NCI-H82 treated with DMSO at 0.1 percent for 48 hours (cell line): ENCODE measurements at regions not wholly inside any gene's neighbourhood (a gene's known extent, or its start where the extent isn't known, plus 50 kb on each side); places are given as distances from the start of the nearest gene placed in this dataset.
"Not testable (repeated sequence)": the region's sequence is repeated elsewhere in the genome, so short reads cannot be mapped to it uniquely, and the experiment has no call there.

Source experiments
- DNase-seq: peaks from one replicate; lab custom pipeline; 2025; ENCODE audit not compliant: unreplicated experiment; lab: John Stamatoyannopoulos, UW

DNA sequence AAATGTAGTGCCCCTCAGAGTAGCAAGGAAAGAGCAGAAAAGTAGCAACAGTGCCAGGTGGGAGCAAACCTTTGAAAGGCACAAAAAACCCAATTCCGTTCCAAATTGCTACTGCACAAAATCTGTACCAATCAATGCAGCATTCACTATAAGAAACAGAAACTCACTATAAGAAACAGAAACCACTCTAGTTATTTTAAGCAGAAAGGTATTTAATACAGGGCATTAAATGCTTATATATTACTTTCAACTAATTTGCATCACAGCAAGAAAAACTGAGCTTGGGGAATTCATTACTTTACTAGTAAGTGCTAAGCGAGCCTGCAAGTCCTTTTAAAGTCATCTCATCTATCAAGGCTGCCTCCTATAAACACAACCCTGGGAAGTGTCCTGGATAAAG is 116.5 kb upstream of the OLIG3 start:
- DNase-seq: no peak

DNA sequence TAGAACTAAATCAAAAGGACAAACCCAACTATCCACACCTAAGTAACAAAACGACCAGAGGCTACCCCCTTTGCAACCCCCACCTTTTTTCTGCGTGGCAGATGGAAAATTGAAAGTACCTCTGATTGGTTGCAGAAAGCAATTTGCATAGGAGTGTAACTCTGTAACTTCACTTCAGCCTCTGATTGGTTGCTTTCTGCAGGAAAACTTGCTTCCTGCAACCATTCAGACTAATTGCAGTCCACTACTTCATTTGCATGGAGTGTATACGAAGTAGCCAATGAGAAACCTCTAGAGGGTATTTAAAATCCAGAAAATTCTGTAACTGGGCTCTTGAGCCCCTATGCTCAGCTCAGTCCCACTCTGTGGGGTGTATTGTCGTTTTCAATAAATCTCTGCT is 129.1 kb upstream of the OLIG3 start:
- no peak for DNase-seq

- DNase-seq: no peak
Observed at GRCh38 chr6:137625100-137625661, 131.0 kb upstream of the OLIG3 start.

DNA sequence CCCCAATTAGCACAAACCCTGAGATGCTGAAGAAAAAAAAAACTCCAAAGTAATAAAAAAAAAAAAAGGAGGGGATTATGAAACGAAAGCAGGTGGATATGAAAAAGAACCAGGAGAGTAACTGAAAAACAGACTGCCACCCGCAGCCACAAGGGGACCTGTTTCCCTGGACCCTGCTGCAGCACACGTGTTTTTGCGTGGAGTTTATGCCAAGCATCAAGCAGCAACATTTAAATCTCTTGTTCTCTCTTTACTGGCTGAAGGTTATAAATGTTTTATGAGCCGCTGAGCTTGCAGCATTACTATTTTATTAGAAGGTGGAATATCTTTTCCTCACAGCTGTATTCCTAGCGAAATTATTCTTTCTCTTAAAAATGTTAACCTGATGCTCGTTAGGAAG is 131.6 kb upstream of the OLIG3 start:
- no peak for DNase-seq

DNA sequence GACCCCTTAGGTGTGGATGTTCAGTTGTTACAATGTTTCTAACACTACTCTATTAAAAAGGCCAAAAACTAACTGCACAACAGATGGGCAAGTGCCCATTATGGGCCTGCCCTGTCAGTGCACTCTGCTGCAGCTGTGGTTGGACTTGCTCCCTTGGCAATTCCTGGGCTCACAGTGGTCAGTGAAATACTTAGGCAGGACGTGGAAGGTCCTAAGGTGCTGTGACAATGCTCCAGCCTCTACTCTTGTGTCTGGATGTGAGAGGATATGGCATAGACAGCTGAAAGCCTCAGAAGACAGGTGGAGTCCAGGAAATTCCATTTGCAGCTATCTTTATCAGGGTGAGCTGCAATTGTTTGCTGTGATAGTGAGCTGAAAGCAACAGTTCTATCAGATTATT is 136.5 kb upstream of the OLIG3 start:
- DNase-seq: no peak

GRCh38 chr6:137631323-137631722 is 137.1 kb upstream of the OLIG3 start:
- DNase-seq: no peak

GRCh38 chr6:137634177-137634576 is 140.0 kb upstream of the OLIG3 start:
- DNase-seq: not testable (repeated sequence)

GRCh38 chr6:137637121-137637520 is 142.9 kb upstream of the OLIG3 start:
- no peak for DNase-seq

DNA sequence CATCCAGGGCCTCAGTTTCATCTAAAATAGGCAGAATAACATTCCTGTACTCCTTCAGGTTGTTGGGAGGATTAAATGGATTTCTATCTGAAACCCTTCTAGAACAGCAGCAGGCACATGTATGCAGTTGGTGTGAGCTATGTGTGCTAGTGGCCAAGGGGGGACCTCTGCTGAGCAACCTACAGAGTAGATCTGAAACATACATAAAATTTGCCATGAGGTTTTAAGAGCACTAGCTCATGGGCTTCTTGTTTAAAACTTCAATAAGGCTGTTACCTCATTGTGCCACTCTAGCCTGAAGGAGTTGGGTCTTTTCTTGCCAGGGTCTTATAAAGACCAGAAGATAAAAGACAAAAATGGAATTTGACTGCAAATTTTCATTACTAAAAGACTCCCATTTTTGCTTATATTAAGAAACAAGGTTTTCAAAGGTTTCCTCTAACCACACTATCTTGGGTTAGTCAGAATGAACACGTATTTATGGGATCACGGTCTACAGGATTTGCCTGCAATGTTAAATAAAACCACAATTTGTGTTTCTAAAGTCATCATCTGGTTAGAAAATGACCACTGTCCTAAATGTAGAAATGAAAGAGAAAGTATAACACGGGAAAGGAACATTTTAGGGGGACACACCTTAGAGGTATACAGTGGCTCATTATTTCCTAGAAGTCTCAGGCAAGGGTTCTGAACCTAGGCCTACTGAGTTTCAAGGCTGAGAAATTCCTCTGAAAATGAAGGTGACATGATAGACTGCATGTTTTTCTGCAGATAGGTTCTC is 144.9 kb upstream of the OLIG3 start:
- DNase-seq: no peak

DNA sequence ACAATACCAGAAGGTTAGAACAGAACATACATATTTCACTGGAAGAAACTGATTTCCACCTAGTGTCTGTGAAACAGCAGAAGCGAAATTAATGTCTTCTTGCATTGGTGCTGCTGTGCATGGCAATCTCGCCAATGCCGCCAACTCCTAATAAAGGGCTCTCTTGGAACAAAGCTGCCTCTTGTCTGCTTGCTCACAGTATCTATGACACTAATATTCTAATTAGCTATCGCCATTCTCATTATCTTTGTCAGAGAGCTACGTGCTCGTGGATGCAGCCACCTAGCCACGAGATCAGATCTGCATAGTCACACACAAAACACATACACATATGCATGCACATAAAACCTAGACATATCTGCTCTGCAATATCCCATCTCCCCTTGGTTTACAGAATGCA is 145.9 kb upstream of the OLIG3 start:
- DNase-seq: no peak

- DNase-seq: peak; percentile 13
Observed at GRCh38 chr6:137641474-137642077, 147.4 kb upstream of the OLIG3 start.

DNA sequence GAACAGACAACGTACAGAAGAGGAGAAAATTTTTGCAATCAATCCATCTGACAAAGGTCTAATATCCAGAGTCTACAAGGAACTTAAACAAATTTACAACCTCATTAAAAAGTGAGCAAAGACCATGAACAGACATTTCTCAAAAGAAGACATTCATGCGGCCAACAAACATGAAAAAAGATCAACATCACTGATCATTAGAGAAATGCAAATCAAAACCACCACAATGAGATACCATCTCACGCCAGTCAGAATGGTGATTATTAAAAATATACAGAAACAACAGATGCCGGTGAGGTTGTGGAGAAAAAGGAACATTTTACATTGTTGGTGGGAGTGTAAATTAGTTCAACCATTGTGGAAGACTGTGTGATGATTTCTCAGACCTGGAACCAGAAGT is 149.0 kb upstream of the OLIG3 start:
- DNase-seq: not testable (repeated sequence)

- not testable (repeated sequence) for DNase-seq
Observed at GRCh38 chr6:137643644-137644043, 149.4 kb upstream of the OLIG3 start.

DNA sequence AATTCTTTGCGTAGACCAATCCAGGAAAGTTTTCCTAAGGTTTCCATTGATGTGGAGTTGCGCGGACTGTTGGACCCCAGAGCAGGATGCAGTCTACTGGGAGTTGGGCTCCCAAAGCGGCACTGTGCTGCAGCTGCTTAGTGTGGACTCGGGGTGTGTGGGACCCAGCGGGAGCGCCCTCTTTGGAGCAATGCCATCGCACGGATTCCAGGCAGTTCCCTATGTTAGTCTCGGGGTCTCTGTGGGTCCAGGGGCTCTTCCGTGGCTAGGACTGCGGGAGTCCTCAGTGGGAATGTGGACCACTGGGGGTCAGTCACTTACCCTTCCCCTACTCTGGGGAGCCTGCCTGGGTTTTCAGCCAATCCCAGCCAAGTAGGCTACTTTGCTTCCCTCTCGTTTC is 151.7 kb upstream of the OLIG3 start:
- DNase-seq: no peak

- no peak for DNase-seq
Observed at GRCh38 chr6:137646484-137646883, 152.3 kb upstream of the OLIG3 start.

GRCh38 chr6:137647762-137648447 is 153.7 kb upstream of the OLIG3 start:
- no peak for DNase-seq

GRCh38 chr6:137650720-137651119 is 156.5 kb upstream of the OLIG3 start:
- DNase-seq: no peak

DNA sequence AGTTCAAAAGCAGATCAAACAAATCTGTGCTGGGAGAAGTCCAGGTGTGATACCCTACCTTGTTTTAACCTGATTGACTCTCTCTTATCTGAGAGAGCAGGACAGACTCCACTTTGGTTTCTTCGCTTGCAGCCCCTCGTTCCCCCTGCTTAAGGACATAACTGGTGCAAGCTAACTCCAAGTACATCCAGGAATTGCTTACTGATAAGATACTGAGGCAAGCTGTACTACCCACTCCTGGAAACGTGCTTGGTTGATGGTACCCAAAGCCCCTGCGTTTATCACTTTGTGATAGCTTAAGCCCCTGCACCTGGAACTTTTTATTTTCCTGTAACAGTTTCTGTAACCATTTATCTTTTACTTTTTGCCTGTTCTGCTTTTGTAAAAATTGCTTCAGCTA is 157.0 kb upstream of the OLIG3 start:
- DNase-seq: no peak

DNA sequence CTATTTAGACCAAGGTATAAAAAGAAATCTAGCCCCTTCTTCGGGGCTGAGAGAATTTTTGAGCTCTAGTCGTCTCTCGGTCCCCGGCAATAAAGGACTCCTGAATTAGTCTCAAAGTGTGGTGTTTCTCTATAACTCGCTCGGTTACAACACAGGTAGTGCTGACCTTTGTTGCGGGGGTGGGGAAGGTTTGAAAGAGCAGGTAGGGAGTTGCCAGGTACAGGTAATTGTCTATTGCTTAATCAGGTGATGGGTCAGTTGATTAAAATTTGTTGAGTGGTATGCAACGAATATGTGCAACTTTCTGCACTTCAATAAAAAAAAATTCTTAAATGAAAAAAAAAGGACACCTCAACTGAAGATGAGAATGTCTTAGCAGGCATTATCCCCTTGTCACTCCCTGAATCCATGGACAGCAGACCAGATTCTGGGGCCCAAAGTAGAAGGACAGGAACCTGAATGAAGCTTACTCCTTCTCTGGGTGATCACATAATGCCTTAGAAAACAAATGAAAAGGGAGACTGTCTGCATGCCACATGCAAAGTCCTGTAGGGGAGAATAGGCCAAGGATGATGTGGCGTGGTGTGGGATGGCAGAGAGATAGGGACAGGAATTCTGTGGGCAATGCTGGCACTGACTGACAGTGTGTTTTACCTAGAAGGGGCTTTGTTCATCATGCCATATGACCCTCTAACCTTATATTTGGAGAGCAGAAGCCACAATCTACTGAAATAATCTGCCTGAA is 157.6 kb upstream of the OLIG3 start:
- DNase-seq: no peak

- no peak for DNase-seq
Observed at GRCh38 chr6:137652961-137653705, 158.9 kb upstream of the OLIG3 start.

- DNase-seq: no peak
Observed at GRCh38 chr6:137653706-137654059, 159.5 kb upstream of the OLIG3 start.
